Activated B cell treated with CpG ODN at 0.5 μM for 24 hours (primary cell): ENCODE measurements at regions not wholly inside any gene's neighbourhood (a gene's known extent, or its start where the extent isn't known, plus 50 kb on each side); places are given as distances from the start of the nearest gene placed in this dataset.

Source experiments
- ATAC-seq: fragments of 200-7000 bp; cut with Tn5 transposase; one replicate; pipeline ENCODE4 v1.10.0; 2021; ENCODE audit warnings: low read depth, mild to moderate bottlenecking, moderate library complexity
- CTCF ChIA-PET: fragments of 350-600 bp; sonication (Branson Sonifier 250); formaldehyde crosslinking; loops from one replicate; lab custom pipeline; 2021; ENCODE audit warnings: antibody characterized with exemption; lab: Charles Lee
- POLR2A ChIA-PET: fragments of 350-600 bp; sonication (Branson Sonifier 250); formaldehyde crosslinking; loops from one replicate; lab custom pipeline; 2021; ENCODE audit warnings: antibody characterized with exemption; lab: Charles Lee
- DNase-seq: peaks from one replicate; pipeline ENCODE4 v3.0.0; 2022
- H3K27ac Mint-ChIP-seq: one replicate; pipeline ENCODE4 v1.8.0; 2020; ENCODE audit warnings: mixed read lengths
- H3K27me3 Mint-ChIP-seq: one replicate; pipeline ENCODE4 v1.8.0; 2021; ENCODE audit warnings: mixed read lengths
- H3K36me3 Mint-ChIP-seq: one replicate; pipeline ENCODE4 v1.8.0; 2021; ENCODE audit warnings: low read depth, mixed read lengths
- H3K4me1 Mint-ChIP-seq: one replicate; pipeline ENCODE4 v1.8.0; 2021; ENCODE audit warnings: mixed read lengths
- H3K4me3 Mint-ChIP-seq: one replicate; pipeline ENCODE4 v1.8.0; 2020; ENCODE audit warnings: mild to moderate bottlenecking, mixed read lengths
- H3K9me3 Mint-ChIP-seq: one replicate; pipeline ENCODE4 v1.8.0; 2020; ENCODE audit warnings: mixed read lengths
- CTCF ChIP-seq: fragments of 200-600 bp; IDR thresholded peaks from one replicate; pipeline ENCODE4 v1.8.0; 2022; ENCODE audit warnings: antibody characterized with exemption, mild to moderate bottlenecking
- intact Hi-C: fragments of 100-400 bp; cut with micrococcal nuclease; formaldehyde crosslinking; loops from one replicate; pipeline ENCODE4 v1.15.1; 2024

GRCh38 chr1:83086986-83087512 lies 911.9 kb downstream of the TTLL7 start:
- ATAC-seq (no peak), DNase-seq (no peak)
- ChIA-PET CTCF (no interaction called here), POLR2A (no interaction called here)
- intact Hi-C loops, result no loop called here
- H3K9me3 Mint-ChIP-seq, result no peaks in the 10 kb centered on the region
- H3K4me1 Mint-ChIP-seq, result no peaks in the 10 kb centered on the region
- no peak for TF ChIP-seq CTCF
- H3K27me3 Mint-ChIP-seq, result no peaks in the 10 kb centered on the region
- H3K4me3 Mint-ChIP-seq, result no peak overlapping the region
- H3K27ac Mint-ChIP-seq, result no peak overlapping the region
- H3K36me3 Mint-ChIP-seq, result no peaks in the 10 kb centered on the region

- Mint-ChIP-seq H3K27me3 (no peaks in the 10 kb centered on the region), H3K36me3 (no peaks in the 10 kb centered on the region), H3K9me3 (no peaks in the 10 kb centered on the region), H3K4me3 (no peak overlapping the region), H3K4me1 (no peaks in the 10 kb centered on the region), H3K27ac (no peak overlapping the region)
- no peak for DNase-seq
- intact Hi-C loops, result no loop called here
- ChIA-PET CTCF (no interaction called here), POLR2A (no interaction called here)
- no peak for TF ChIP-seq CTCF
- ATAC-seq, result no peak
Measured at GRCh38 chr1:83086346-83086745, 912.6 kb downstream of the TTLL7 start.

- DNase-seq, result no peak
- CTCF ChIA-PET, result no interaction called here
- intact Hi-C loops, result no loop called here
- no peaks in the 10 kb centered on the region for H3K36me3 Mint-ChIP-seq
- POLR2A ChIA-PET, result no interaction called here
- no peaks in the 10 kb centered on the region for H3K4me1 Mint-ChIP-seq
- no peak overlapping the region for H3K27ac Mint-ChIP-seq
- no peaks in the 10 kb centered on the region for H3K9me3 Mint-ChIP-seq
- TF ChIP-seq CTCF, result no peak
- no peak overlapping the region for H3K4me3 Mint-ChIP-seq
- H3K27me3 Mint-ChIP-seq, result no peaks in the 10 kb centered on the region
- ATAC-seq, result no peak
Measured at GRCh38 chr1:83083589-83084224, 915.2 kb downstream of the TTLL7 start.

- ATAC-seq (no peak), DNase-seq (no peak)
- ChIA-PET POLR2A (no interaction called here), CTCF (no interaction called here)
- TF ChIP-seq CTCF, result no peak
- no peak overlapping the region for H3K27ac Mint-ChIP-seq
- no peaks in the 10 kb centered on the region for H3K9me3 Mint-ChIP-seq
- H3K4me1 Mint-ChIP-seq, result no peaks in the 10 kb centered on the region
- H3K27me3 Mint-ChIP-seq, result no peaks in the 10 kb centered on the region
- H3K4me3 Mint-ChIP-seq, result no peak overlapping the region
- no peaks in the 10 kb centered on the region for H3K36me3 Mint-ChIP-seq
- intact Hi-C loops, result no loop called here
Measured at GRCh38 chr1:83077411-83077810, 921.5 kb downstream of the TTLL7 start.

GRCh38 chr1:83075107-83075506 lies 923.8 kb downstream of the TTLL7 start:
- intact Hi-C loops, result no loop called here

More at GRCh38 chr1:83075107-83075506, 923.8 kb downstream of the TTLL7 start:
- H3K4me3 Mint-ChIP-seq, result no peak overlapping the region
- no peaks in the 10 kb centered on the region for H3K36me3 Mint-ChIP-seq
- H3K27me3 Mint-ChIP-seq, result no peaks in the 10 kb centered on the region
- H3K4me1 Mint-ChIP-seq, result no peaks in the 10 kb centered on the region
- no peak for DNase-seq
- ATAC-seq, result no peak
- ChIA-PET POLR2A (no interaction called here), CTCF (no interaction called here)
- no peaks in the 10 kb centered on the region for H3K9me3 Mint-ChIP-seq
- no peak overlapping the region for H3K27ac Mint-ChIP-seq
- no peak for TF ChIP-seq CTCF
